GM19463 (cell line): ENCODE measurements at regions not wholly inside any gene's neighbourhood (a gene's known extent, or its start where the extent isn't known, plus 50 kb on each side); places are given as distances from the start of the nearest gene placed in this dataset.
A peak's percentile ranks its signal among the peaks of the same experiment; 100 is the strongest.
"Not testable (repeated sequence)": the region's sequence is repeated elsewhere in the genome, so short reads cannot be mapped to it uniquely, and the experiment has no call there.

Experiments
- ATAC-seq: cut with Tn5 transposase; IDR thresholded peaks from one replicate; pipeline ENCODE4 v1.9.1; 2021; ENCODE audit warnings: mild to moderate bottlenecking, moderate library complexity; ENCODE audit not compliant: unreplicated experiment

DNA sequence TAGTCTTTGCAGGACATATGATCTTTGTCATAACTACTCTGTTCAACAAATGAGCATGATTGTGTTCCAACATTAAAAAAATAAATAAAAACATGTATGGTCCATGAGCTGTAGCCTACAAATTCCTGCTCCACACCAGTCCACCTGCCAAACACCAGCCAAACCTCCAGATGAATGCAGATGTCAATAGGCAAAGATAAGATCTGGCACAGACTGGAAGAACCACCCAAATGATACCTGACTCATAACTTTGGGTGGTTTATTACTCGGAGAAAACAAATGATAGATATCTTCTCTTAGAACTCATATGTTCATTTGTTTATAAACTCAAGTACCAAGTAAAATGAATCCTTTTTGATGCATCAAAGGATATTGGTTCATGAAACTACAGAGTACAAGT lies 425.1 kb downstream of the GBA3 start:
- ATAC-seq, result no peak

DNA sequence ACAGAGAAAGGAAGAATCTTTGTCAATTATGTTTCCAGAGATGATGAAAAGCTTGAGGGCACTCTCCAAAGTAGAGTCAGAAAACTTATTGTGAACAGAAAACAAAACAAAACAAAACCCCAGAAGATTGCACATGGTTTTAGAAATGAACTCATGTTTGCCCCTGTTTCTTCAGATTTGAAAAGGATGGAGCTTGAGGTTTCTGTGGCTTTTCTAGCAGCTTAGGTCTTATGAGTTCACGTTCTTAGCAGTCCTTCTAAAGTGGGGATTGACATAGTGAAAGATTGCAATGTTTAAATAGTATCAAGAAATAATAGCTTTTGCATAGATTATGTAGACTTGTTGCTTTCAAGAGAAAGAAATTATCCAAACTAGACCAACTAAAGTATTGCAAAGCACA lies 421.8 kb downstream of the GBA3 start:
- ATAC-seq, result no peak

DNA sequence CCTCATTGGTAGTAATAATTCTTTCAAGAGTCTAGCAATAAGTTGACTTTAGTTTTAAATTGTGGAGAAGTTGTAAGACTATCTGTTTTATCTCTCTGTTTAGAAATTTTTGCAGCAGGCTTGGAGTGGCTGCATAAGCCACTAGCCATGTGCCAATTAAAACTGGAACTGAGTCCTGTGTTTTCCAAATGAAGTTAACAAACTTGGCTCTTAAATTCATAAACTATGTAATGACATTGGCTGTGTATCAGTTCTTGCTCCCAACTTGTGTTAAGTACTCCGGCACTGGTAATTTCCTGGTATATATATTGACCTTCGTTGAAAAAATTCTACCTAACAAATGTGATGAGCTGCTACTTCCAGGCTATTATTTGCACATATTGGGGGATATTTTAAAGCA lies 420.4 kb downstream of the GBA3 start:
- ATAC-seq, result no peak

- no peak for ATAC-seq
Measured at GRCh38 chr4:23106516-23106915, 413.8 kb downstream of the GBA3 start.

DNA sequence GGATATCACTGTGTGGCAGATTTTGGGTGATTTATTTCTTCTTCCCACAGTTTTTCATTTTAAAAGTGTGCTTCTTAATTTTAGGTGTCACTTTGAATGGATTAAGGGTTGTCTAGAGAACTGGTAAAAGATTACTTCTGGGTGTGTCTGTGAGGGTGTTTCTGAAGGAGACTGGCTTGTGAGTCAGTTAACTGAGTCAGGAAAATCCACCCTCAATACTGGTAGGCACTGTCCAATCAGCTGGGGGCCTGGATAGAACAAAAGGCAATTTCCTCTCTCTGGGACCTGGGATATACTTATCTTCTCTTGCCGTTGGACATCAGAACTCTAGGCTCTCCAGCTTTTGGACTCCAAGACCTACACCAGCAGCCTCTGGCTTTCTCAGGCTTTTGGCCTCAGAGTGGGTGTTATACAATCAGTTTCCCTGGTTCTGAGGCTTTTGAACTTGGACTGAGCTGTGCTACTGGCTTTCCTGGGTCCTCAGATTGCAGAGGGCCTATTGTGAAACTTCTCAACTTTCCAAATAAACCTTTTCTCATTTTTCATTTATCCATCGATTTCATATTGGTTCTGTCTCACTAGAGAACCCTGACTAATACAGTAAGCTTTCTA lies 413.1 kb downstream of the GBA3 start:
- no peak for ATAC-seq

GRCh38 chr4:23097251-23097650 lies 404.5 kb downstream of the GBA3 start:
- no peak for ATAC-seq

DNA sequence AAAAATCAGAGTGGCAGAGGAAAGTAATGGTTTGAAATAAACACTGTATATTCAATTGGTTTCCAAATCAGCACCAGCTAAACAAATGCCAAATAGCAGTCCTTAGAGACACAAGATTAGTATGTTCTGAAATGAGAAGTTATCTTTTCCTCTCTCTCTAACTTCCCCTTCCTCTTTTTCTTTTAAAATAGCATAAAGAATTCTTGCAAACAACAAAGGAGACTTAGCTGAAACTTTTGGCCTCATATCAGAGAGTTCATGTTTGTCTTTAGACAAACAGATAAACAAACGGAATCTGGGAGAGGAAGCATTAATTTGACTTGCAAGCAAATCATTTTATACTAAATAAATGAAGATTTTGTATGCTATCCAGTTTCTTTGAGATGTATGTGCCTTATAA lies 399.0 kb downstream of the GBA3 start:
- no peak for ATAC-seq

GRCh38 chr4:23085249-23085568 lies 392.5 kb downstream of the GBA3 start:
- ATAC-seq, result no peak

GRCh38 chr4:23084559-23085248 lies 392.0 kb downstream of the GBA3 start:
- peak; percentile 74 for ATAC-seq

DNA sequence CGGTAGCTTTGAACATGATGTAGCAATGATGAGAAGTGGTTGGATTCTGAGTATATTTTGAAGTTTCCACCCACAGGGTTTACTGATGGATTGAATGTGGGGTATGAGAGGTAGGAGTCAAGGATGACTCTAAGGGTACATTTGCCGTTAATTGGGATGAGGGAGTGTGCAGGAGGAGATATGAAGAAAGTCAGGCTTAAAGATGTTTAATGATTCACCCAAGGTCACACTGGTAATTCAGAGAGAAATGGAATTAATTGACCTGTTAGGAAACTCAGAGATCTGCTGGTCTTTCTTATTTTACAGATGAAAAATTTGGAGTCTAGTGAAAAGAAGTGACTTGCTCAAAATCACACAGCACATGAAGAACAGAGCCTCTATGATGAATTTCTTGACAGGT lies 390.7 kb downstream of the GBA3 start:
- no peak for ATAC-seq

DNA sequence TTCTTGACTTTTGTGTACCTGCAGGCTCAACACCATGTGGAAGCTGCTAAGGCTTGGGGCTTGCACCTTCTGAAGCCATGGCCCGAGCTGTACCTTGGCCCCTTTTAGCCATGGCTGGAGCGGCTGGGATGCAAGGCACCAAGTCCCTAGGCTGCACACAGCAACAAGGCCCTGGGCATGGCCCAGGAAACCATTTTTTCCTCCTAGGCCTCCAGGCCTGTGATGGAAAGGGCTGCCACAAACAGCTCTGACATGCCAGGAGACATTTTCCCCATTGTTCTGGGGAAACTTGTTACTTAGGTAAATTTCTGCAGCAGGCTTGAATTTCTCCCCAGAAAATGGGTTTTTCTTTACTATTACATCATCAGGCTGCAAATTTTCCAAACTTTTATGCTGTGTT lies 387.4 kb downstream of the GBA3 start:
- ATAC-seq, result not testable (repeated sequence)

GRCh38 chr4:23070848-23071570 lies 378.3 kb downstream of the GBA3 start:
- no peak for ATAC-seq

GRCh38 chr4:23068756-23069155 lies 376.0 kb downstream of the GBA3 start:
- no peak for ATAC-seq

GRCh38 chr4:23068287-23068686 lies 375.6 kb downstream of the GBA3 start:
- peak; percentile 40 for ATAC-seq

GRCh38 chr4:23062188-23062587 lies 369.5 kb downstream of the GBA3 start:
- no peak for ATAC-seq

GRCh38 chr4:23061431-23061830 lies 368.7 kb downstream of the GBA3 start:
- ATAC-seq, result no peak

GRCh38 chr4:23060776-23061175 lies 368.0 kb downstream of the GBA3 start:
- no peak for ATAC-seq

DNA sequence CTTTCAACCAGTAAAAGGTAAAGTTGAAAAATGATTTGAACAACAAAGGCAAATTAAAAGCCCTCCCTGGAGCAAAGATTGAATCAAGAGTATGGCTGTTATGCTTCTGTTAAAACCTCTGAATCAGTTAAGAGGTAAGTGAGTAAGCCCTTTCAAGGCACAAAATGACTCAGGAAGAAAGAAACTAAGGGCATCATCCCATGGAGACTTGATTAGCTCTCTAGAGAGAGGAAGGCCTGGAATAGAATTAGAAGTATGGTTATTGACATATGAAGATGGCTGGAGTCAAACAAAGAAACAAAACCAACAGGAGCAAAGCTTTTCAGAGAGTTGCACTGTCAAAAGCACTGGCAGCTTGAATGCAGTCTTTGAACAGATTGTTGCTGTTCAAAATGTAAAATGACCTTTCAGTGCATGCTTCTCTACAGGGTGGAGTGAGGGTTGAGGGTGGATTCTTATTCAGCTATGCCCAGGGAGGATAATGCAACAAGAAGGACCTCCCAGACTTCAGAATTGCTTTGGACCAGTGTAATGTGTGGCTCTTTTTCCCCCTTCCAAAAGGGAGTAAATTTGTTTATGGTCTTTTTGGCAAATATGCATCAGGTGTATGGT lies 365.5 kb downstream of the GBA3 start:
- ATAC-seq, result no peak

- no peak for ATAC-seq
Measured at GRCh38 chr4:23041501-23041900, 348.8 kb downstream of the GBA3 start.

DNA sequence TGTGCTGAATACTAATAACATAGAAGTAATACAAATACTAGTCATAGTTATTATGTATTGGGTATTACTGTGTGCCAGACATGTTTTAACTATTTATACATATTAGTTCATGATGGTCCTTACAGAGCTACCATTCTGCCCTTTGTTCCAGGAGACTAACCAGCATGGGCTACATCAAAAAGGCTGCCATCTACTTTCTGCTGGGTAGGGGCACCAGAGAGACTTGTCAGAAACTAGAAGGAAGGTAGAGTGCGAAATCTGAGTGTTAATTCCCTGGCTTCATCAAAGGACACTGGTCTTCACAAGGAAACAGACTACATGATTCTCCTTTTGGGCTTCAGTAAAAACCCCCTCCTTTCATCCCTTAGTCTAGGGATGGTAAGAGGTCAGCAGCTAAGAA lies 347.8 kb downstream of the GBA3 start:
- no peak for ATAC-seq

DNA sequence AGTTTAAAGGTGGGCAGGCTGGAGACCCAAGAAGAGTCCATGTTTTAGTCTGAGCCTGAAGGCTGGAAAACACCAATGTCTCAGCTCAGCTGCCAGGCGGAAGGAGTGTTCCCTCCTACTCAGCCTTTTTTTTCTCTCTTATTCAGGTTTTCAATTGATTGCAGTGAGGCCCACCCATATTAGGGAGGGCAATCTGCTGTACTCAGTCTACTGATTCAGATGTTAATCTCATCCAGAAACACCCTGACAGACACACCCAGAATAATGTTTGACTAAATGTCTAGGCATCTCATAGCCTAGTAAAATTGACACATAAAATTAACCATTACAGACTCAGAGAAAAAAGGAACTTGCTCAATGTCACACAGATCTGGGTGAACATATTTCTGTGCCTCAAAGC lies 347.1 kb downstream of the GBA3 start:
- ATAC-seq, result no peak
